ENCODE measurements at regions not wholly inside any gene's neighbourhood (a gene's known extent, or its start where the extent isn't known, plus 50 kb on each side); places are given as distances from the start of the nearest gene placed in this dataset.

DNA sequence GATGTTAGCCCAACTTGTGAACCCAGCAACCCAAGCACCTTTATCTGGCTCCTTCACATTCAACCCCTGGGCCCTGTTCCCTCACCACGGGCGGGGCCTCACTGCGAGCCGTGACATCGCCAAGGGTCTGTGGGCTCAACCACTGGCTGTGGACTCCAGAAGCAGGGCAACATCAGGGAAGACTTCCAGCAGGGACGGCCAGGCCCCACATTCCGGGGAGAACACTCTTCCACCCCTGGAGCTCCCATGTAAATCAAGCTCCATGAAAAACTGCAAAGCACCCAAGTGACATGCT, 175.3 kb downstream of the ERCC6L2 start:
- Histone ChIP-seq H3K4me3 (ENCODE audit: control insufficient read depth in 1 of 7, extremely low read depth in 1 of 7, insufficient read depth in 4 of 7, low read depth in 2 of 7, low read length in 6 of 7) (no peak overlapping the region), H3K9me3 (ENCODE audit: control extremely low read depth in 1 of 5, control insufficient read depth in 4 of 5, insufficient read depth in 2 of 5, low read depth in 1 of 5, low read length in 4 of 5) (no peaks in the 10 kb centered on the region), H3K27me3 (replicated peaks in 2 of 5; ENCODE audit: control insufficient read depth in 4 of 5, insufficient read depth in 5 of 5, low read length in 4 of 5) (no peaks in the 10 kb centered on the region), H3K36me3 (ENCODE audit: control insufficient read depth in 4 of 4, insufficient read depth in 4 of 4, low read length in 3 of 4) (no peaks in the 10 kb centered on the region), H3K4me1 (ENCODE audit: control extremely low read depth in 1 of 4, control insufficient read depth in 4 of 4, insufficient read depth in 4 of 4, low read length in 3 of 4) (peaks cover 0 to 15% (median 11%) of the 10 kb centered on the region in 4 experiments), H3K27ac (ENCODE audit: insufficient read depth in 1 of 2, low read depth in 1 of 2, low read length in 2 of 2, poor library complexity in 1 of 2, severe bottlenecking in 2 of 2) (no peak overlapping the region)
- POLR2A ChIA-PET = no interaction called here
- CTCF ChIA-PET = interaction anchor here (0.7 to 1.0 kb wide), 4 partner anchors 9 to 26 kb away, joined by 3 read pairs; no protein-coding TSS in a partner anchor
- 81% methylated on average over 5 of the region's 7 CpGs for WGBS (ENCODE audit: insufficient coverage)
- peak in 1 of 3 donors; percentile 38 for DNase-seq

- DNase-seq = no peak
- Histone ChIP-seq H3K27ac (ENCODE audit: insufficient read depth in 1 of 2, low read depth in 1 of 2, low read length in 2 of 2, poor library complexity in 1 of 2, severe bottlenecking in 2 of 2) (no peak overlapping the region), H3K4me3 (ENCODE audit: control insufficient read depth in 1 of 7, extremely low read depth in 1 of 7, insufficient read depth in 4 of 7, low read depth in 2 of 7, low read length in 6 of 7) (no peak overlapping the region), H3K27me3 (replicated peaks in 2 of 5; ENCODE audit: control insufficient read depth in 4 of 5, insufficient read depth in 5 of 5, low read length in 4 of 5) (no peaks in the 10 kb centered on the region), H3K4me1 (ENCODE audit: control extremely low read depth in 1 of 4, control insufficient read depth in 4 of 4, insufficient read depth in 4 of 4, low read length in 3 of 4) (peaks cover 0 to 15% (median 11%) of the 10 kb centered on the region in 4 experiments), H3K36me3 (ENCODE audit: control insufficient read depth in 4 of 4, insufficient read depth in 4 of 4, low read length in 3 of 4) (no peaks in the 10 kb centered on the region), H3K9me3 (ENCODE audit: control extremely low read depth in 1 of 5, control insufficient read depth in 4 of 5, insufficient read depth in 2 of 5, low read depth in 1 of 5, low read length in 4 of 5) (no peaks in the 10 kb centered on the region)
- WGBS (ENCODE audit: insufficient coverage) = 94% methylated on average over 27 of the region's 30 CpGs
- CTCF ChIA-PET = interaction anchor here (0.7 to 1.0 kb wide), 3 partner anchors 9 to 26 kb away, joined by 3 read pairs; no protein-coding TSS in a partner anchor
- POLR2A ChIA-PET = no interaction called here
Measured at GRCh38 chr9:96050048-96050860, 174.8 kb downstream of the ERCC6L2 start.

DNA sequence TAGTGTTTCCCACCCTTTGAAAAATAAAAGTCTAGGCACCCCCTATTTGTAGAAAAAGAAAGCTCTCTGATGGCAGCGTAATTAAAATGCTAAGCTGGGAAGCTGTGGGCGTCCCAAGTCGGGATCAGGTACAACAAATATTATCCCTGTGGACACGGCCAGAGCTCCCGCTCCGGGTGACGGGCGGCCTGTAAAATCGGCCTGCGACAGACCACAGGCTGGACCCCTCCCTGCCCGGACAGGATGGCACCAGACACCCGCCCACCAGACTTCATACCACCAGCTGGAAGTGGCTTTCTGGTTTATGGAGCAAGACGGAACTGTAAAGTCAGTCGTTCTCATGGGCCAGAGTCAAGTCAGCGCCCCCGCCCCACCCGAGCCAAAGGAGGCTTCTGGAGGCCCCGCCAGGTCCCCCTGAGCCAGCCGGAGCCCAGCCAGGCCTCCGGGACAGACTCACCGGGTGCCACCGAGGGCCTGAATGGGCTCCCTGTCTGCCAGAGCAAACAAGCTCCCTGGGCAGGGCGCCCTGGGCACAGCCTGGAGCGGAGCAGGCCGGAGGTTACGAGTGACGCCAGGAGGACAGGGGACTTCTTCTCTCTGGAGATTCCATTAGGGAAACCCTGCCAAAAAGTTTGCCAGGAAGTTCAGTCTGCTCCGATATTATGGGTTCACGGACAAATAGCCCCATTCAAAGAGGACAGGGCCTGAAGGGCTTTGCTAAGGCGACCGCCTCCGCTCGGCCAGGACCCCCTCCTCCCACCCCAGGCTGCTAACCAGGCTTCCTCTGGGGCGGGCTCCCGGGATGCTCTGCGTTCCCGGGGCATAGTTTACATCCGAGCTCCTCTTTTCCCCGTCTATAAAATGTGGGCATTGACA, 173.7 kb downstream of the ERCC6L2 start:
- CTCF ChIA-PET = interaction anchor here (0.8 to 1.2 kb wide), 3 partner anchors 13 to 40 kb away, joined by 3 to 4 read pairs (median 3); no protein-coding TSS in a partner anchor
- Histone ChIP-seq H3K27me3 (replicated peaks in 2 of 5; ENCODE audit: control insufficient read depth in 4 of 5, insufficient read depth in 5 of 5, low read length in 4 of 5) (no peaks in the 10 kb centered on the region), H3K4me1 (ENCODE audit: control extremely low read depth in 1 of 4, control insufficient read depth in 4 of 4, insufficient read depth in 4 of 4, low read length in 3 of 4) (peaks cover 0 to 15% (median 11%) of the 10 kb centered on the region in 4 experiments), H3K4me3 (ENCODE audit: control insufficient read depth in 1 of 7, extremely low read depth in 1 of 7, insufficient read depth in 4 of 7, low read depth in 2 of 7, low read length in 6 of 7) (no peak overlapping the region), H3K9me3 (ENCODE audit: control extremely low read depth in 1 of 5, control insufficient read depth in 4 of 5, insufficient read depth in 2 of 5, low read depth in 1 of 5, low read length in 4 of 5) (no peaks in the 10 kb centered on the region), H3K36me3 (ENCODE audit: control insufficient read depth in 4 of 4, insufficient read depth in 4 of 4, low read length in 3 of 4) (no peaks in the 10 kb centered on the region), H3K27ac (ENCODE audit: insufficient read depth in 1 of 2, low read depth in 1 of 2, low read length in 2 of 2, poor library complexity in 1 of 2, severe bottlenecking in 2 of 2) (peak overlapping the region in 1 of 2 experiments; percentile 25)
- DNase-seq = no peak
- POLR2A ChIA-PET = interaction anchor here (1.2 kb wide), 1 partner anchor 20 kb away, joined by 3 read pairs; no protein-coding TSS in a partner anchor
- WGBS (ENCODE audit: insufficient coverage) = 98% methylated on average over 38 of the region's 39 CpGs

- peak; percentile 86 to 95 (median 95) for DNase-seq
- Histone ChIP-seq H3K36me3 (ENCODE audit: control insufficient read depth in 4 of 4, insufficient read depth in 4 of 4, low read length in 3 of 4) (no peaks in the 10 kb centered on the region), H3K4me3 (ENCODE audit: control insufficient read depth in 1 of 7, extremely low read depth in 1 of 7, insufficient read depth in 4 of 7, low read depth in 2 of 7, low read length in 6 of 7) (peak overlapping the region in 3 of 7 experiments; percentile 19 to 37 (median 24)), H3K27me3 (replicated peaks in 2 of 5; ENCODE audit: control insufficient read depth in 4 of 5, insufficient read depth in 5 of 5, low read length in 4 of 5) (no peaks in the 10 kb centered on the region), H3K9me3 (ENCODE audit: control extremely low read depth in 1 of 5, control insufficient read depth in 4 of 5, insufficient read depth in 2 of 5, low read depth in 1 of 5, low read length in 4 of 5) (no peaks in the 10 kb centered on the region), H3K27ac (ENCODE audit: insufficient read depth in 1 of 2, low read depth in 1 of 2, low read length in 2 of 2, poor library complexity in 1 of 2, severe bottlenecking in 2 of 2) (peak overlapping the region; percentile 33 to 72), H3K4me1 (ENCODE audit: control extremely low read depth in 1 of 4, control insufficient read depth in 4 of 4, insufficient read depth in 4 of 4, low read length in 3 of 4) (peaks cover 0 to 15% (median 11%) of the 10 kb centered on the region in 4 experiments)
- POLR2A ChIA-PET = interaction anchor here (0.9 to 1.2 kb wide), 2 partner anchors 19 to 68 kb away, joined by 3 read pairs; no protein-coding TSS in a partner anchor
- 69% methylated on average over 18 of the region's 24 CpGs for WGBS (ENCODE audit: insufficient coverage)
- CTCF ChIA-PET = interaction anchor here (0.8 to 1.2 kb wide), 4 partner anchors 14 to 280 kb away, joined by 3 to 4 read pairs (median 3); no protein-coding TSS in a partner anchor
Measured at GRCh38 chr9:96048104-96048955, 172.8 kb downstream of the ERCC6L2 start.

DNA sequence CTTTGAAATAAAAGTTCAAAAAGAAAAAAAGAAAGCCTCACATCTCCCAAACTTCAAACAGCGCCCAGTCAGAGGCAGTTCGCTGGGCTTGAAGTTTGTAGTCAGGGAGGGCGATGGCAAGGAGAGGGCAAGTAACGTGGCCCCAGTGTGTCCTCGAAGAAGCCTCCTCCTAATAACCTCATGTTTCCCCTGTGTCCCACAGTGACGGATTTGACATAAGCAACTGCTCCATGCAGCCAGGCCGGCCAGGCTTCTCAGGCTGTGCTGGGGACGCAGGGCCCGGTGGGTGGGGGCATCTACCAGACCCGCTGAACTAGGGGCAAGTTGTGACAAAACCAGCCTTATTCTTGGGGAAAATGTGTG, 172.2 kb downstream of the ERCC6L2 start:
- ChIA-PET CTCF (interaction anchor here (0.9 kb wide), 1 partner anchor 280 kb away, joined by 3 read pairs; no protein-coding TSS in a partner anchor), POLR2A (interaction anchor here (0.9 to 1.2 kb wide), 2 partner anchors 19 to 67 kb away, joined by 3 read pairs; no protein-coding TSS in a partner anchor)
- 83% methylated on average over 6 of the region's 10 CpGs for WGBS (ENCODE audit: insufficient coverage)

GRCh38 chr9:96047116-96047639, 171.7 kb downstream of the ERCC6L2 start:
- H3K36me3 ChIP-seq (ENCODE audit: control insufficient read depth in 4 of 4, insufficient read depth in 4 of 4, low read length in 3 of 4) = no peaks in the 10 kb centered on the region
- peaks cover 0 to 15% (median 11%) of the 10 kb centered on the region in 4 experiments for H3K4me1 ChIP-seq (ENCODE audit: control extremely low read depth in 1 of 4, control insufficient read depth in 4 of 4, insufficient read depth in 4 of 4, low read length in 3 of 4)
- no peak for DNase-seq
- no peak overlapping the region for H3K27ac ChIP-seq (ENCODE audit: insufficient read depth in 1 of 2, low read depth in 1 of 2, low read length in 2 of 2, poor library complexity in 1 of 2, severe bottlenecking in 2 of 2)
- no peak overlapping the region for H3K4me3 ChIP-seq (ENCODE audit: control insufficient read depth in 1 of 7, extremely low read depth in 1 of 7, insufficient read depth in 4 of 7, low read depth in 2 of 7, low read length in 6 of 7)
- ChIA-PET POLR2A (no interaction called here), CTCF (interaction anchor here (1.4 kb wide), 1 partner anchor 22 kb away, joined by 4 read pairs; no protein-coding TSS in a partner anchor)
- H3K27me3 ChIP-seq (replicated peaks in 2 of 5; ENCODE audit: control insufficient read depth in 4 of 5, insufficient read depth in 5 of 5, low read length in 4 of 5) = no peaks in the 10 kb centered on the region
- H3K9me3 ChIP-seq (ENCODE audit: control extremely low read depth in 1 of 5, control insufficient read depth in 4 of 5, insufficient read depth in 2 of 5, low read depth in 1 of 5, low read length in 4 of 5) = no peaks in the 10 kb centered on the region
- WGBS (ENCODE audit: insufficient coverage) = 99% methylated on average over 9 of the region's 16 CpGs

More for the DNA sequence above, 172.2 kb downstream of the ERCC6L2 start:
- Histone ChIP-seq H3K4me1 (ENCODE audit: control extremely low read depth in 1 of 4, control insufficient read depth in 4 of 4, insufficient read depth in 4 of 4, low read length in 3 of 4) (peaks cover 0 to 15% (median 11%) of the 10 kb centered on the region in 4 experiments), H3K9me3 (ENCODE audit: control extremely low read depth in 1 of 5, control insufficient read depth in 4 of 5, insufficient read depth in 2 of 5, low read depth in 1 of 5, low read length in 4 of 5) (no peaks in the 10 kb centered on the region), H3K27ac (ENCODE audit: insufficient read depth in 1 of 2, low read depth in 1 of 2, low read length in 2 of 2, poor library complexity in 1 of 2, severe bottlenecking in 2 of 2) (peak overlapping the region; percentile 33 to 72), H3K27me3 (replicated peaks in 2 of 5; ENCODE audit: control insufficient read depth in 4 of 5, insufficient read depth in 5 of 5, low read length in 4 of 5) (no peaks in the 10 kb centered on the region), H3K36me3 (ENCODE audit: control insufficient read depth in 4 of 4, insufficient read depth in 4 of 4, low read length in 3 of 4) (no peaks in the 10 kb centered on the region), H3K4me3 (ENCODE audit: control insufficient read depth in 1 of 7, extremely low read depth in 1 of 7, insufficient read depth in 4 of 7, low read depth in 2 of 7, low read length in 6 of 7) (peak overlapping the region in 2 of 7 experiments; percentile 7 to 37)
- no peak for DNase-seq
